ENCODE measurements at regions not wholly inside any gene's neighbourhood (a gene's known extent, or its start where the extent isn't known, plus 50 kb on each side); places are given as distances from the start of the nearest gene placed in this dataset.

- no peaks in the 10 kb centered on the region for H3K27me3 ChIP-seq (ENCODE audit: insufficient read depth, low read length)
- DNase-seq = no peak
- no peak overlapping the region for H2AFZ ChIP-seq (ENCODE audit: low read length)
- no peak overlapping the region for H4K8ac ChIP-seq (replicated peaks; ENCODE audit: insufficient read length, low read depth, low read length)
- no peak overlapping the region for H3K18ac ChIP-seq (ENCODE audit: insufficient read length, low read depth, low read length)
- H3K4ac ChIP-seq (ENCODE audit: low read depth, low read length) = no peak overlapping the region
- H2BK20ac ChIP-seq (ENCODE audit: low read depth, low read length, poor library complexity, severe bottlenecking) = no peak overlapping the region
- H3K23ac ChIP-seq (ENCODE audit: insufficient read length, low read depth, low read length) = no peak overlapping the region
- H3K9me3 ChIP-seq (ENCODE audit: control insufficient read depth, low read depth, low read length) = no peaks in the 10 kb centered on the region
- no peak overlapping the region for H3K27ac Mint-ChIP-seq
- H3K79me2 ChIP-seq (ENCODE audit: insufficient read depth, low read length) = no peaks in the 10 kb centered on the region
- peaks cover 5 to 8% of the 10 kb centered on the region in 2 experiments; a peak in 4 of 5 replicates for H3K9me3 Mint-ChIP-seq
- no peak overlapping the region for H3K9ac ChIP-seq (ENCODE audit: extremely low read depth, insufficient read length, low read length)
- no peaks in the 10 kb centered on the region for H3K79me1 ChIP-seq (ENCODE audit: insufficient read depth, low read depth, low read length, poor library complexity, severe bottlenecking)
- H3K4me3 Mint-ChIP-seq = no peak overlapping the region
- H3K4me2 ChIP-seq (ENCODE audit: insufficient read depth, insufficient read length, low read length) = no peak overlapping the region
- H3K4me1 ChIP-seq (ENCODE audit: insufficient read depth, low read length) = no peaks in the 10 kb centered on the region; the same call in 1 of the 2 replicates
- no peak overlapping the region for H2BK5ac ChIP-seq (ENCODE audit: insufficient read length, low read length)
- peaks cover 0 to 6% (median 6%) of the 10 kb centered on the region in 3 experiments; a peak in 5 of 7 replicates for H3K36me3 Mint-ChIP-seq (ENCODE audit: insufficient read depth in 1 of 3, low read depth in 3 of 3)
- H3K23me2 ChIP-seq (ENCODE audit: insufficient read length, low read depth, low read length, poor library complexity, severe bottlenecking) = no peaks in the 10 kb centered on the region
- no peak overlapping the region for H3T11ph ChIP-seq (ENCODE audit: low read length)
- H3K14ac ChIP-seq (ENCODE audit: insufficient read depth, low read length) = no peak overlapping the region
- H4K91ac ChIP-seq (ENCODE audit: insufficient read length, low read depth, low read length) = no peak overlapping the region
- no CpG with 5 or more reads among the region's 1 CpG for WGBS (ENCODE audit: extremely low coverage, insufficient read length, low lambda C conversion rate)
- H3K4me1 Mint-ChIP-seq = peaks cover 0 to 7% of the 10 kb centered on the region in 2 experiments; a peak in 2 of 4 replicates
- no peak overlapping the region for H4K5ac ChIP-seq (ENCODE audit: insufficient read length, low read depth, low read length)
- no peaks in the 10 kb centered on the region for H3K27me3 Mint-ChIP-seq (ENCODE audit: low read depth)
- H3K27ac ChIP-seq (ENCODE audit: insufficient read length, low read depth, low read length) = no peak overlapping the region
- no peak overlapping the region for H2BK12ac ChIP-seq (ENCODE audit: insufficient read length, low read depth, low read length)
- no peak for TF ChIP-seq CTCF (conservative IDR thresholded peaks at IDR 0.05)
- H2BK120ac ChIP-seq (ENCODE audit: low read depth, low read length, poor library complexity, severe bottlenecking) = no peak overlapping the region
- H2BK15ac ChIP-seq (ENCODE audit: low read depth, low read length) = no peak overlapping the region
- H3K56ac ChIP-seq (ENCODE audit: insufficient read length, low read depth, low read length) = no peak overlapping the region
- no peaks in the 10 kb centered on the region for H4K20me1 ChIP-seq (ENCODE audit: control insufficient read depth, insufficient read depth, insufficient read length)
- no peak overlapping the region for H2AK5ac ChIP-seq (ENCODE audit: insufficient read length, low read length)
These were observed 141.2 kb upstream of the ST6GAL2 start for GRCh38 chr2:107027205-107027604.

Measured in H9 (cell line).